ENCODE measurements at regions not wholly inside any gene's neighbourhood (a gene's known extent, or its start where the extent isn't known, plus 50 kb on each side); places are given as distances from the start of the nearest gene placed in this dataset.
"Not testable (repeated sequence)": the region's sequence is repeated elsewhere in the genome, so short reads cannot be mapped to it uniquely, and the experiment has no call there.

GRCh38 chr15:30842798-30843472 lies 60.8 kb upstream of the FAN1 start:
- DNase-seq (ENCODE audit: low spot score) = not testable (repeated sequence)

DNA sequence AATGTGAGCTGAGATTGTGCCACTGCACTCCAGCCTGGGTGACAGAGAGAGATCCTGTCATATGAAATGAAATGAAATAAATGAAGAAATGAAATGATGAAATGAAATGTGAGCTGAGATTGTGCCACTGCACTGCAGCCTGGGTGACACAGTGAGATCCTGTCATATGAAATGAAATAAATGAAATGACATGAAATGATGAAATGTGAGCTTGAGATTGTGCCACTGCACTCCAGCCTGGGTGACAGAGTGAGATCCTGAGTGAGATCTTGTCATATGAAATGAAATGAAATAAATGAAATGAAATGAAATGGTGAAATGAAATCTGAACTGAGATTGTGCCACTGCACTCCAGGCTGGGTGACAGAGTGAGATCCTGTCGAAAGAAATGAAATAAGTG lies 58.2 kb upstream of the FAN1 start:
- DNase-seq (ENCODE audit: low spot score) = not testable (repeated sequence)
